HG02938 (cell line): ENCODE measurements at regions not wholly inside any gene's neighbourhood (a gene's known extent, or its start where the extent isn't known, plus 50 kb on each side); places are given as distances from the start of the nearest gene placed in this dataset.
"Not testable (repeated sequence)": the region's sequence is repeated elsewhere in the genome, so short reads cannot be mapped to it uniquely, and the experiment has no call there.

Experiments
- ATAC-seq: cut with Tn5 transposase; IDR thresholded peaks from one replicate; pipeline ENCODE4 v1.9.1; 2021; ENCODE audit warnings: mild to moderate bottlenecking, moderate library complexity; ENCODE audit not compliant: unreplicated experiment

GRCh38 chr14:85175556-85175955, 354.4 kb upstream of the FLRT2 start:
- no peak for ATAC-seq

GRCh38 chr14:85178864-85179263, 351.1 kb upstream of the FLRT2 start:
- no peak for ATAC-seq

GRCh38 chr14:85180876-85181275, 349.1 kb upstream of the FLRT2 start:
- ATAC-seq = no peak

- no peak for ATAC-seq
Measured at GRCh38 chr14:85182282-85182681, 347.7 kb upstream of the FLRT2 start.

- no peak for ATAC-seq
Measured at GRCh38 chr14:85186082-85186481, 343.9 kb upstream of the FLRT2 start.

GRCh38 chr14:85187521-85187920, 342.4 kb upstream of the FLRT2 start:
- ATAC-seq = no peak

- ATAC-seq = no peak
Measured at GRCh38 chr14:85188836-85189235, 341.1 kb upstream of the FLRT2 start.

GRCh38 chr14:85189253-85189652, 340.7 kb upstream of the FLRT2 start:
- not testable (repeated sequence) for ATAC-seq

- ATAC-seq = no peak
Measured at GRCh38 chr14:85190251-85190650, 339.7 kb upstream of the FLRT2 start.

- no peak for ATAC-seq
Measured at GRCh38 chr14:85191986-85192385, 338.0 kb upstream of the FLRT2 start.

- ATAC-seq = no peak
Measured at GRCh38 chr14:85195872-85196477, 334.0 kb upstream of the FLRT2 start.

GRCh38 chr14:85198001-85198400, 331.9 kb upstream of the FLRT2 start:
- ATAC-seq = no peak

GRCh38 chr14:85205875-85206274, 324.1 kb upstream of the FLRT2 start:
- ATAC-seq = no peak

GRCh38 chr14:85214471-85214870, 315.5 kb upstream of the FLRT2 start:
- ATAC-seq = no peak

- ATAC-seq = no peak
Measured at GRCh38 chr14:85217412-85217811, 312.5 kb upstream of the FLRT2 start.

GRCh38 chr14:85218982-85219381, 311.0 kb upstream of the FLRT2 start:
- no peak for ATAC-seq

- no peak for ATAC-seq
Measured at GRCh38 chr14:85221832-85222231, 308.1 kb upstream of the FLRT2 start.

- ATAC-seq = no peak
Measured at GRCh38 chr14:85222341-85222740, 307.6 kb upstream of the FLRT2 start.

GRCh38 chr14:85223667-85224066, 306.3 kb upstream of the FLRT2 start:
- ATAC-seq = no peak

- no peak for ATAC-seq
Measured at GRCh38 chr14:85224241-85224640, 305.7 kb upstream of the FLRT2 start.

GRCh38 chr14:85233756-85234155, 296.2 kb upstream of the FLRT2 start:
- ATAC-seq = no peak

GRCh38 chr14:85234156-85235025, 295.6 kb upstream of the FLRT2 start:
- no peak for ATAC-seq
